ENCODE measurements at regions not wholly inside any gene's neighbourhood (a gene's known extent, or its start where the extent isn't known, plus 50 kb on each side); places are given as distances from the start of the nearest gene placed in this dataset.

DNA sequence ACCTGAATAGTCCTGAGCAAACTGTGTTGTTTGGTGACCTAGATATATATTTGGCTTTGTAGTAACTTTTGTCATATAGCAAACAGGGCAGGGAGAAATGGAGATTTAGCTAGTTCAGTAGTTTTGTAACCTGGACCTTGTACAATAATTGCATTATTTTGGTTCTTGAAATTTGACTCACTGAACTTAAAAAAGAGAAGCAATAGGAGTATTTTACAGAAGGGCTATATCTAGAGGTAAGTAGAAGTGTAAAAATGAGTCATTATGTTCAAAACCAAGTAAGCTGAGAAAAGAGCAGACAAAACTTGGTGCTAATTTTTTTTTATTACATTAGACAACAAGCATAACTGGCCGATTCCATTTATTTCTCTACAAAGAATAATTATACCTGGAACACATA is 505.4 kb downstream of the ZIC1 start:
- DNase-seq (ENCODE audit: low read depth, low spot score) (no peak), ATAC-seq (peak; percentile 84), FAIRE-seq (no peak)
- H3K9ac ChIP-seq (ENCODE audit: control insufficient read depth, insufficient read depth, low read length): no peak overlapping the region
- no peak overlapping the region for H3K4me2 ChIP-seq (ENCODE audit: control insufficient read depth, insufficient read depth)
- no peaks in the 10 kb centered on the region for H3K79me2 ChIP-seq (ENCODE audit: control insufficient read depth, insufficient read depth, low read length)
- H3K27ac ChIP-seq (ENCODE audit: control insufficient read depth, insufficient read depth): no peak overlapping the region
- WGBS (ENCODE audit: insufficient coverage, insufficient replicate concordance, low lambda C conversion rate, missing lambda C conversion rate): 0% methylated on average over 1 of the region's 1 CpG
- in situ Hi-C loops (cut with MboI) (no loop called here), intact Hi-C loops (cut with micrococcal nuclease; ENCODE audit: unreplicated experiment) (no loop called here)
- TF ChIP-seq SIN3A (IDR thresholded peaks at IDR 0.05; ENCODE audit: low read depth, low read length): no peak
- TF ChIP-seq MTA3 (IDR thresholded peaks at IDR 0.05; ENCODE audit: borderline replicate concordance, low read length): no peak
- TF ChIP-seq DPF2 (IDR thresholded peaks at IDR 0.05): 0 out of 2 replicates have a peak, but pooled peaks have one; percentile 13
- peak; percentile 51; the same call in 1 of the 2 replicates for TF ChIP-seq ZNF384 (IDR thresholded peaks at IDR 0.05; ENCODE audit: borderline replicate concordance, low read depth, low read length)
- TF ChIP-seq, protein P1, sequence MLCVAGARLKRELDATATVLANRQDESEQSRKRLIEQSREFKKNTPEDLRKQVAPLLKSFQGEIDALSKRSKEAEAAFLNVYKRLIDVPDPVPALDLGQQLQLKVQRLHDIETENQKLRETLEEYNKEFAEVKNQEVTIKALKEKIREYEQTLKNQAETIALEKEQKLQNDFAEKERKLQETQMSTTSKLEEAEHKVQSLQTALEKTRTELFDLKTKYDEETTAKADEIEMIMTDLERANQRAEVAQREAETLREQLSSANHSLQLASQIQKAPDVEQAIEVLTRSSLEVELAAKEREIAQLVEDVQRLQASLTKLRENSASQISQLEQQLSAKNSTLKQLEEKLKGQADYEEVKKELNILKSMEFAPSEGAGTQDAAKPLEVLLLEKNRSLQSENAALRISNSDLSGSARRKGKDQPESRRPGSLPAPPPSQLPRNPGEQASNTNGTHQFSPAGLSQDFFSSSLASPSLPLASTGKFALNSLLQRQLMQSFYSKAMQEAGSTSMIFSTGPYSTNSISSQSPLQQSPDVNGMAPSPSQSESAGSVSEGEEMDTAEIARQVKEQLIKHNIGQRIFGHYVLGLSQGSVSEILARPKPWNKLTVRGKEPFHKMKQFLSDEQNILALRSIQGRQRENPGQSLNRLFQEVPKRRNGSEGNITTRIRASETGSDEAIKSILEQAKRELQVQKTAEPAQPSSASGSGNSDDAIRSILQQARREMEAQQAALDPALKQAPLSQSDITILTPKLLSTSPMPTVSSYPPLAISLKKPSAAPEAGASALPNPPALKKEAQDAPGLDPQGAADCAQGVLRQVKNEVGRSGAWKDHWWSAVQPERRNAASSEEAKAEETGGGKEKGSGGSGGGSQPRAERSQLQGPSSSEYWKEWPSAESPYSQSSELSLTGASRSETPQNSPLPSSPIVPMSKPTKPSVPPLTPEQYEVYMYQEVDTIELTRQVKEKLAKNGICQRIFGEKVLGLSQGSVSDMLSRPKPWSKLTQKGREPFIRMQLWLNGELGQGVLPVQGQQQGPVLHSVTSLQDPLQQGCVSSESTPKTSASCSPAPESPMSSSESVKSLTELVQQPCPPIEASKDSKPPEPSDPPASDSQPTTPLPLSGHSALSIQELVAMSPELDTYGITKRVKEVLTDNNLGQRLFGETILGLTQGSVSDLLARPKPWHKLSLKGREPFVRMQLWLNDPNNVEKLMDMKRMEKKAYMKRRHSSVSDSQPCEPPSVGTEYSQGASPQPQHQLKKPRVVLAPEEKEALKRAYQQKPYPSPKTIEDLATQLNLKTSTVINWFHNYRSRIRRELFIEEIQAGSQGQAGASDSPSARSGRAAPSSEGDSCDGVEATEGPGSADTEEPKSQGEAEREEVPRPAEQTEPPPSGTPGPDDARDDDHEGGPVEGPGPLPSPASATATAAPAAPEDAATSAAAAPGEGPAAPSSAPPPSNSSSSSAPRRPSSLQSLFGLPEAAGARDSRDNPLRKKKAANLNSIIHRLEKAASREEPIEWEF (IDR thresholded peaks at IDR 0.05; ENCODE audit: insufficient replicate concordance, low read depth, low read length): peak; percentile 21
- H3K9me3 ChIP-seq (replicated peaks; ENCODE audit: control insufficient read depth, insufficient read depth, low read length): no peaks in the 10 kb centered on the region
- ChIA-PET SMC1A (ENCODE audit: uncharacterized antibody, unreplicated experiment) (interaction anchor here (0.6 to 4.5 kb wide), 10 partner anchors 10 to 261 kb away, joined by 3 to 45 read pairs (median 5); no protein-coding TSS in a partner anchor), RAD21 (ENCODE audit: unreplicated experiment) (interaction anchor here (0.8 to 2.8 kb wide), 8 partner anchors 10 to 164 kb away, joined by 3 to 32 read pairs (median 4); no protein-coding TSS in a partner anchor), CTCF (interaction anchor here (1.3 kb wide), 2 partner anchors 25 to 32 kb away, joined by 4 read pairs; no protein-coding TSS in a partner anchor), POLR2A (interaction anchor here (0.5 kb wide), 1 partner anchor 1910 kb away, joined by 3 read pairs; no protein-coding TSS in a partner anchor)
- no peak overlapping the region for H2AFZ ChIP-seq (ENCODE audit: control insufficient read depth, low read depth, low read length)
- H3K27me3 ChIP-seq (replicated peaks in 1 of 2; ENCODE audit: control insufficient read depth in 2 of 2, insufficient read depth in 2 of 2, low read length in 1 of 2): no peaks in the 10 kb centered on the region
- BruUV-seq (replicated peaks): no TSS peak
- no peak overlapping the region for H3K4me3 ChIP-seq
- H3K4me1 ChIP-seq (ENCODE audit: control insufficient read depth, insufficient read depth, low read length): no peaks in the 10 kb centered on the region
- no peaks in the 10 kb centered on the region for H4K20me1 ChIP-seq (ENCODE audit: control insufficient read depth, insufficient read depth)
- H3K36me3 ChIP-seq (ENCODE audit: control insufficient read depth in 2 of 2, insufficient read depth in 2 of 2, low read length in 1 of 2): no peaks in the 10 kb centered on the region
